ENCODE measurements at regions not wholly inside any gene's neighbourhood (a gene's known extent, or its start where the extent isn't known, plus 50 kb on each side); places are given as distances from the start of the nearest gene placed in this dataset.
"Not testable (repeated sequence)": the region's sequence is repeated elsewhere in the genome, so short reads cannot be mapped to it uniquely, and the experiment has no call there.

- DNase-seq (ENCODE audit: low read depth in 3 of 3), result no peak
These were observed 587.7 kb downstream of the CPS1 start for GRCh38 chr2:211144078-211144477.

DNA sequence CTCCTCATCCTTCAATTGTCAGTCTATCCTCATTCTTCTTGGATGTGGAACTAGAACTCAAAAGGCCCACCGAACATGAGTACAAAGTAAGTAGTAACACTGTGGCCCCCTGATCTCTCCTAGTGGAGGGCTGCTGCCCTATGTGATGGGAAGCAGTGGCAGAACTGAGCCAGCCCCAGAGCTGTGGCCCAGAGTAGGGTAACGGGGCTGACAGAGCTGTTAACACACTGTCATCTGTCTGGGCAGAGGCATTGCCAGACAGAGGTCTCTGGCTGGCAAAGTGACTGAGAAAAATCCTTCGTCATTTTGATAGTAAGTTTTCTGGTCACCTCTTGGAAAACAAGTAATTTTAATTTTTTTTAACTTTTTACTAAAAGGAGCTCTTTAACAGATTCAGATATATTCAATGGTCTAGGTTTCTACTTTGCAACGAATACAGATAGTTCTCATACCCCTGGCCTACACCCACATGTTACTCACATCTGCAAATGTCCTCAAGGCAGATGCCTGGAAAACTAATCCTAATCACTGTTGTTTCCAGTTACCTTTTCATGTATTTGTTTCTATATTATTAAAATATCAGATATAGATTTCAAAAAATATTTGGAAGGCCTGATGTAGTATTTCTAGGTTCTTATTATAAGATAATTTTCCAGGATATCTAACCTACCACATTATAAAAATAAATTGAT, 588.7 kb downstream of the CPS1 start:
- DNase-seq (ENCODE audit: low read depth in 3 of 3), result no peak

GRCh38 chr2:211149731-211150130, 593.3 kb downstream of the CPS1 start:
- no peak for DNase-seq (ENCODE audit: low read depth in 3 of 3)

DNA sequence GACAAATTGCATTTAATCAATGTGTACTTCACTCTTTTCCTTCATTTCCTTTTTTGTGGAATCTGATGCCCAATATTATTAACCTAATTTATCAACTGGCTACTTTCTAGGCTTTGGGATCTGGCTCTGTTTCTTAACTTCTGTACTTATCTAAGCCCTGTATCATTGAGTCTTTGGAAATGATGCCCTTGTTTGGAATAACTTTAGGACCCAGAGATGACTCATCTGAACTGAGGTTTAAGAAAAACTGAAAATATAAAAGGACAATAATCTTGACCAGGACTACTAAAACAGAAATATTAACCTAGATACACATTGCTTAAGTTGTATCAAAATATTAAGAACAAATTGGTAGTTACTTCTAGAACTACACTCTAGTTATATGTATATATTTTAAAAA, 600.8 kb downstream of the CPS1 start:
- DNase-seq (ENCODE audit: low read depth in 3 of 3), result no peak

GRCh38 chr2:211157856-211158463, 601.6 kb downstream of the CPS1 start:
- peak; percentile 32 to 67 (median 41) for DNase-seq (ENCODE audit: low read depth in 3 of 3)

DNA sequence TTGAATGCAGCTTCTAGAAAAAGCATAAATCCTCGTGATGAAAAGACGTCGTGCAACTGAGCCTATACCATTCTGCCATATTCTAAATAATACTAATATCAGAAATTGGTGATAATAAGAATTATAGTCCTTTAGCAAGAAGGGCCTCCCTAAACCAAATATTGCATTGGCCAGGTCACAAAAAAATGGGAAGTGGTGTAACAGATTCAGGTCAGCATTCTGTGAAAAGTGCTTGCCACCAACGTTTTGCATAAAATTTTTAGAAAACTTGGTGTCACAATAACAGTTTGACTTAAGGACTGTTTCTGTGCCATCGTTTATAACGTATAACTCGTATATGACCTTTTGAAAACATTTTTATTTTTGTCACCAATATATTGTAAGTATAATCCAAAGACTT, 603.6 kb downstream of the CPS1 start:
- DNase-seq (ENCODE audit: low read depth in 3 of 3), result no peak

DNA sequence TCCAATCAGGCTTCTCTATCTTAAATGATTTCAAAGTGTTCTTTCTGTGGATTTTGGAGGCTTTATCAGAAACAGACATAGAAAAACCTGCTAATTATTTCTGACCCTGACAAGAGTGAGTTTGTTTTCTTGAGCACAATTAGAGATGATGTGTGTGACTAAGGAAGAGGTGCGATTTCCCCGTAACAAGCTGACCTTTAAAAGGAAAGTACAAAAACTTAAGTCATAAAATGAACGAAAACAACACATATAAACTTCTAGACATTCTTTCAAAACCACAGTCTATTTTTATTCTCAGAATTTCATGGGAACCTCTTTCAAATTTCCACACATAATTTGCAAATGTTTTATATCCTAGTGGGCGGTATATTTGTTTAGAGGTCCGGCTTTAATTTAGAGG, 604.8 kb downstream of the CPS1 start:
- no peak for DNase-seq (ENCODE audit: low read depth in 3 of 3)

DNA sequence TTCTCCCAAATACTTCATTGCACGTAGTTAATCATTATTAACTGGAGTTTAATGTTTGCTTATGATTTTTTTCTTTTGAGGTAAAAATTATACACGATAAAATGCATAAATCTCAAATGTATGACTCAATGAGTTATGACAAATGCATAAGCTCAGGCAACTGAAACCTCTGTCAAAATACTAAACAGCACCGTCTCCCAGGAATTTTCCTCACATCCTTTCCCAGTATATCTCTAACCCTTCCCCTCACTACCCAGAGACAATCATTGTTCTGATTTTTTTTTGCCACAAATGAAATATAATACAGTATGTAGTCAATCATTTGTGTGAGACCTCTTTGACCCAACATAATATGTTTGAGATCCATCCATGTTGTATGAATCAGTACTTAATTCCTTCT, 606.5 kb downstream of the CPS1 start:
- no peak for DNase-seq (ENCODE audit: low read depth in 3 of 3)

- no peak for DNase-seq (ENCODE audit: low read depth in 3 of 3)
These were observed 614.4 kb downstream of the CPS1 start for GRCh38 chr2:211170843-211171242.

DNA sequence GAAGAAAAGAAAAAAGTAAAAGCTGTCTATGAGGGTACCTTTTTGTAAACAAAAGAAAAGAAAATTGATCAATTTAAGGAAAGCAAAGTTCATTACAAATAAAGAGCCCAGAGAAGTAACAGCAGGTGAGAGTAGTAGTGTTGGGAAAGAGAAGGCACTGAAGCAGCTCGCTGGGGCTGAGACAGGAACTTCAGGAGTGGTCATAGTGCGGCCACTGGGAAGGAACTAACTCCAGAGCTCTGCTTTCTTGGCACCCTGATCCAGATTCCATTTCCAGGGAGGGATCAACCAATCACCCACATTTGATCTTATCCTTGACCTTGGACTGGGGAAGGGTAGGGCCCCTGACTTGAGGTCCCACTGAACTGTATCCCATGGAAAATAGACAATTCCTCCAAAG, 617.6 kb downstream of the CPS1 start:
- no peak for DNase-seq (ENCODE audit: low read depth in 3 of 3)

DNA sequence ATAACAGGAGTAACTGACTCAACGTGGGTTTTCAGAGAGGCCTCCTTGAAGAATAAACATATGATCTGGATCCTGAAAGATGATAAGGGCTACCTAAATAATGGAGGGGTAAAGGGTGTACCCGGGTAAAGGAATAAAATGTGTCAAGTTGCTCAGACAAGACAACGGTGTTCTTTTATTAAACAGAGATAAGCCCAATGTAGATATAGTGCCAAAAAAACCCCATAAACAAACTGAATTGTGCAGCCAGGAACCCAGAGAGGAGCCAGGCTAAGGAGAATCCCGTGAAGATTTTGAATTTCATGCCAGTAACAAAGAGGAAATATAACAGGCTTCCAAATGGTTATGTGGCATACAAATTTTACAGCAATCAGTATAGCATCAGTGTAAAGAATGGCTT, 618.2 kb downstream of the CPS1 start:
- DNase-seq (ENCODE audit: low read depth in 3 of 3), result no peak

GRCh38 chr2:211175956-211176355, 619.6 kb downstream of the CPS1 start:
- DNase-seq (ENCODE audit: low read depth in 3 of 3), result no peak

DNA sequence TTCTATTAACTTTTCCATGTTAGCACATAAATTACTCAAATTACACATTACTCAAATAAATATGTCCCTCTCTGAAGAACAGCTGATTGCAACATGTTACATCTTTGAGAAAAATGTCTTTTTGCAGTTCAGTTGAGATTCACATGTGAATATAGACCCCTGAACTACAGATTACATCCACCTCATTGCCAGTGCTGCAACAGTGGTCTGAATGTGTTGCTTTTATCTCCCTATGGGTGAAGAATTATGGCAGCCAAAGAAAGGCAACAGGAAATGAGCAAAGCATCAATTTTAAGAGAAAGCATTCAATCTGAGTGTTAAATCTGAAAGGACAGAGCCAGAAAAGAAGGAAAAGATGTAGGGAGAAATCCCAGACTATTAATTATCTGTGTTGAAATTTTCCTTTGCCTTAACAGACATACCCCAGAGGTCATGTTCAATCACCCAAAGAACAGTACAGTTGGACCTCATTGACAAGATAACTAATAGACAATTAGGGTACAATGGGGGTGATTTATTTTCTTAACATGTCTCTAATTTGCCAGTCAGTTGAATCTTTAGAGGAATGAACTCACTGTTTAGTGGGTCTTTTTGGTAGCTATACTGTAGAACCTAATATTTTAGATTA, 620.2 kb downstream of the CPS1 start:
- no peak for DNase-seq (ENCODE audit: low read depth in 3 of 3)

- no peak for DNase-seq (ENCODE audit: low read depth in 3 of 3)
These were observed 625.2 kb downstream of the CPS1 start for GRCh38 chr2:211181626-211182025.

DNA sequence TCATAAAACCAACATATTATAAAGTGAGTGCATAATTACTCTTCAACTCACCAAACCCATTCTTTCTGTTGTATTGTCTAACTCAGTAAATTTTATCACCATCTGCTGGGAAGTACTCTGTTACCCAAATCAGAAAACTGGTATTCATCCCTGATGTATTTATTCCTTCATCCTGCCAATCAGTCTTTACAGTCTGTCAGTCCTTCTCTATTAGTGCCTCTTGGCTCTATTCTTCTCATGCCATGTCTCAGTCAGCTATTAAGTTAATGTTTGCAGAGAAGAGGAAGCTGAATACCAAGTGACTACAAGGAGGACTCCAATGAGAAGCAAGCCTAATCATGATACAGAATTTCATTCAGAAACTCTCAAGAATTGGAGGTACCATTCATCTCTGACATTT, 631.2 kb downstream of the CPS1 start:
- DNase-seq (ENCODE audit: low read depth in 3 of 3), result no peak

DNA sequence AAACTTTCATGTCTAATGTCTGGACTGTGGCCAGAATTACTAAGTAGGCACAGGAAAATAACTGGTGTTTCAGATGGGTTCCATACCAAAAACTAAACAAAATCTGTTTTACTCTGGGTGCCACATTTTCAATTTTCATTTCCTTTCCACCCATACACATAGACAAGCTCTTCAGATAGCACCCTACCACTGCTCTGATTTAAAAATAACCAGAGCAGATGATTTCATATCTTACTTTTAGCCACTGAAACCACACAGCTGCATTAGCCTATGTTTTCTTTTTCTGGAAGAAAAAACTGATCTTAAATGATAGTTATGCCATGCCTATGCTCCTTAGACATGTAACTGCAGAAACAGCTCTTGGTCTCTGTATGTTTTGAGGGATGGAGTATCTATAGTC, 647.6 kb downstream of the CPS1 start:
- no peak for DNase-seq (ENCODE audit: low read depth in 3 of 3)

GRCh38 chr2:211204456-211204855, 648.1 kb downstream of the CPS1 start:
- no peak for DNase-seq (ENCODE audit: low read depth in 3 of 3)

DNA sequence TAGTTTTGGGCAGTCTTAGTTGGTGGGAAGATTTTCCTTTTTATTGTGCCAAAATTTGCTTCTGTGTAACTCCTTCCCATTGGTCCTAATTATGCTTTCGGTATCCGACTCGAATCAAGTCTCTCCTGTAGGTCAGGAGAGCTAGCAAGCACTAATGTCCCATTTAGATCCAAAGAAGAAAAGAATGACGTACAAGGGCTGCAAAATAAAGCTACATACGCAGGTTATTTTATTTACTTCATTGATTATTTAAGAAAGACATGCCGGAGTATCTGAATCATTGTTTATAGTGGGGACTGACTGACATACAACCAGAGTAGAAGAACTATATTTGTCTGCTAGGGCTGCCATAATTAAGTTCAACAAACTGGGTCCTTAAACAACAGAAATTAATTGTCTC, 648.5 kb downstream of the CPS1 start:
- DNase-seq (ENCODE audit: low read depth in 3 of 3), result no peak

DNA sequence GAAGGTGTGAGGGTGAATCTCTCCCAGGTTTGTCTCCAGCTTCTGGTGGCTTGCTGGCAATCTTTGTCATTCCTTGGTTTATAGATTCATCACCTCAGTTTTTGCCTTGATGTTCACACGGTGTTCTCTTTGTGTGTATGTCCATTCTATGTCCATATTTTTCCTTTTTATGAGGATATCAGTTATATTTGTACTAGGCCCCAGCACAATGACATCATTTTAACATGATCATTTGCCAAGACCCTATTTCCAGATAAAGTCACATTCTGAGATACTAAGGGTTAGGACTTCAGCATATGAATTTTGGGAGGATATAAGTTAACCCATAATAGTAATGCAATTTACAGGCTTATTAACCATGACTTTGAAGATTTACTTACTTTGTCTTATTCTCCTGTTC, 649.0 kb downstream of the CPS1 start:
- no peak for DNase-seq (ENCODE audit: low read depth in 3 of 3)

DNA sequence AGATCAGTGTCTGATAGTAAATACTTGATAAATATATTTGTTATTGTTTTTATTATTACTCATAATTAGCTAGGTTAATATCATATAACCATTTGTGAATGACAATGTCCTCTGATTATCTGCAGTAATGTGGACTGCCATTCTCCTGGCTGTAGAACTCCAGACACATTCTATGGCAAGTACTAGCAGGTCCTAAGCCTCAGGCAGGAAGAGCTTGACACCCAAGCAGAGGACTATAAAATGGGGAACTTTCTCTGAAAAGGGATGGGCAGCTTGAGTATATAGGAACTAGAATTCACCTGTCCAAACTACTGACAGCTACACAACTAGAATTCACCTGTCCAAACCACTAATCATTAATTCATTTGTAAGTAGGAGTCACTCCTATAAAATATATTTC, 649.4 kb downstream of the CPS1 start:
- no peak for DNase-seq (ENCODE audit: low read depth in 3 of 3)

DNA sequence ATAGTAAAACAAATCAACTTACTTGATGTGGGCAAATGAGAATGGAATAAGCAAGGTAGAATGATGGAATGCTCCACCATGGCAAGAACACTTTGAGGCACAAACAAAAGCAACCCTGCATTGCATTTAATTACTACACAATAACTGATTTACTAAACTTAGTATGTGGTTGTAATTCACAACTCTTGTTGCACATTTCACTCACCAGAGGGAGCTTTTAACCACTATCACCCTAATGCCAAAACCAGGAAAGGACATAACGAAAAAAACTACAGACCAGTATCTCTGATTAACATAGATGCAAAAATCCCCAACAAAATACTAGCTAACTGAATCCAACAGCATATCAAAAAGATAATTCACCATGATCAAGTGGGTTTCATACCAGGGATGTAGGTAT, 659.8 kb downstream of the CPS1 start:
- no peak for DNase-seq (ENCODE audit: low read depth in 3 of 3)

GRCh38 chr2:211219548-211219947, 663.1 kb downstream of the CPS1 start:
- not testable (repeated sequence) for DNase-seq (ENCODE audit: low read depth in 3 of 3)

DNA sequence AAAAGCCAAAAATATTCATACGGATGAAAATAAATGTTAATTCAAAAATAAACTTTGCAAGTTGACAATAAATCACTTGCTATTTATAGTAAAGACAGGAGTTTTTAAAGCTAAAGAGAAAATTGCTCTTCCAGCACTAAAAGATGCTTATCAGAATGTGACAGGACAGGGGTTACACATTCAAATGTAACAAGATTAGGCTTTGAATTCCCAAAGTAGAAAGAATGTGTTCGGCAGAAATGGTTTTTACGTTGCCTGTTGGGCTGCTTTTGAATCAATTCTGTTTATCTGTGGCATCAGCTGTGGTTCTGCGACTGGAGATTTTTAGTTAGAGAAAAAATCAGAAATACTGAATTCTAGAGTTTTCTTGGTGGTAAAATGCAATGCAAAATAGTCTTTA, 669.4 kb downstream of the CPS1 start:
- no peak for DNase-seq (ENCODE audit: low read depth in 3 of 3)
